Activated CD4-positive, alpha-beta T cell treated with anti-CD3 and anti-CD28 coated beads, Interleukin-2, amount 50 U/mL, for 24 hours (primary cell): ENCODE measurements at regions not wholly inside any gene's neighbourhood (a gene's known extent, or its start where the extent isn't known, plus 50 kb on each side); places are given as distances from the start of the nearest gene placed in this dataset.
A peak's percentile ranks its signal among the peaks of the same experiment; 100 is the strongest.
"Not testable (repeated sequence)": the region's sequence is repeated elsewhere in the genome, so short reads cannot be mapped to it uniquely, and the experiment has no call there.

Experiments
- DNase-seq, 2 donors: peaks; one replicate each; pipeline ENCODE4 v3.0.0-alpha.2; 2020; ENCODE audit warnings: low read depth in 1 of 2, low spot score in 1 of 2

- not testable (repeated sequence) for DNase-seq
Measured at GRCh38 chr16:21514474-21514840, 84.9 kb upstream of the METTL9 start.

DNA sequence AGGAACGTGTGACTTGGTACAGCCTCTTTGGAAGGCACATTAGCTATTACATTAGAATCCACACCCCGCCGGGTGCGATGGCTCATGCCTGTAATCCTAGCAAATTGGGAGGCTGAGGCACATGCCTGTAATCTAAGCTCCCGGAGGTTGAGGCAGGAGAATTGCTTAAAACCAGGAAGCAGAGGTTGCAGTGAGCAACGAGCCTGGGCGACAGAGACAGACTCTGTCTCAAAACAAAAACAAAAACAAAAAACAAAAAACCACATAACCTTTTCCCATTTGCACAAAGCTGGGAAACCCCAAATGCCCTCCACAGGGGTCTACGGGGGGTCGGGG, 82.7 kb upstream of the METTL9 start:
- DNase-seq: not testable (repeated sequence)

- DNase-seq: not testable (repeated sequence)
Measured at GRCh38 chr16:21517263-21517662, 82.1 kb upstream of the METTL9 start.

DNA sequence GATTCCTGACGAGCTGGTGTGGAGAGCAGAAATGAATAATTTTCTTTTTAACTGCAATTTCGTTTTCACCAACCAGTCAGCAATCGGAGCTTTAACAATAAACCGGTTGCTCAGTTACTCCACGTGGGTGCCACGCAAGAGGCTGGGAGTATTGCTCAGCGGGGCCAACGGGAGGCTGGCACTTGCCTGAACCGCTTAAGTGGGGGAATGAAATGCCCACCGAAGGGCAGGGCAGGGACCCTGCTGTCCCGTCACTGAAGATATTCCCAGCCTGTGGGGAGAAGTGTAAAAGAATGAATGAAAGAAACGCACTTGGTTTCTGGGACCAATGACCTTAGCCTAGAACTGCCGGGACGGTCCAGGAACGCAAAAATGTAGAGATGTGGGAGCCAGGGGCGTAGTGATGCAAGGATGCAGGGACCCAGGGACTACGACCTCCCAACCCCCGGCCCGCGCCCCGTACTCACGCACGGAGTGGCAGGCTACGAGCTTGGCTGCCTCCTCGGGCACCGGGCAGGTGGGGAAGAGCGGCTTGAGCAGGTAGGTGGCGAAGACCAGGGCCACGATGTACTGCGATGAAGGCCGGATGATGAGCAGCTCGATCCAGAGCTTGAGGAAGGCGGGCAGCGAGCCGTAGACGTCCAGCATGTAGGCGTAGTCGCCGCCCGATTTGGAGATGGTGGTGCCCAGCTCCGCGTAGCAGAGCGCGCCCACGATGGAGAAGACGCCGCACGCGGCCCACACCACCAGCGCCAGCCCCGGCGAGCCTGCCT, 79.8 kb upstream of the METTL9 start:
- peak in 1 of 2 donors; percentile 33 for DNase-seq

GRCh38 chr16:21520134-21521047, 79.0 kb upstream of the METTL9 start:
- DNase-seq: peak; percentile 95 to 99

GRCh38 chr16:21521048-21521389, 78.4 kb upstream of the METTL9 start:
- not testable (repeated sequence) for DNase-seq

DNA sequence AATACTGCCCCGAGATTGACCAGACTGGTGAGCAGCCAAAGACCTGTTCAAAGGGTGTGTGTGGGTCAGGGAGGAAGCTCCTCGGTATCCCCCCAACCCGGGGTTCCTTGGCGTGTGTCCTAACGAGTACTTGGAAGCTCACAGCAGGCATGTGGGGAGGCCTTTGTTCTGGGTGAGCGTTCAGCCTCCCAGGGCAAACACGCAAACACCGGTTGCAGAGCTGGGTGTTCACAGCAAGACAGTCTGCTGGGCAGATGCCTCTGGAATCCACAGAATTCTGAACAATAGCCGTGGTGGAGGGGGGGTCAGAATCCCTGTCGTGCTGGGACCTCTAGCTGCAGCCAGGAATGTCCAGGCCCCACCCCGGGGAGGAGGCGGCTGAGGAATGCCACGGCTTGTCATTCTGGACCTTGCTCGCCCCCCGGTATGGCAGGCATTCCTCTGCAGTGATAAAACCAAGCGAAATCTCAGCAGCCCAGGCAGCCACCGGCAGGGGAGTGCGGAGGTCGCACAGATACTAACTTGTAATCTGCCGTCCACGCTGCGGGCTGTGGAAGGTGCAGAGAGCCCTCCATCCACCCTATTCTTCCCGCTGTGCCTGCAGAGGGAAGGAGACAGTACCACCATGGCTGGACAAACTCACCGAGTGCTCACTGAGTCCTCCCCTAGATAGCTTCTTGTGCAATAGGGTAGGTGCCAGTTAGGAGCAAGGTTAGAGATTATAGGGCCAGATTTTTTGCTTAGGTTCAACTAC, 77.8 kb upstream of the METTL9 start:
- DNase-seq: not testable (repeated sequence)

GRCh38 chr16:21522846-21523245, 76.5 kb upstream of the METTL9 start:
- DNase-seq: not testable (repeated sequence)

DNA sequence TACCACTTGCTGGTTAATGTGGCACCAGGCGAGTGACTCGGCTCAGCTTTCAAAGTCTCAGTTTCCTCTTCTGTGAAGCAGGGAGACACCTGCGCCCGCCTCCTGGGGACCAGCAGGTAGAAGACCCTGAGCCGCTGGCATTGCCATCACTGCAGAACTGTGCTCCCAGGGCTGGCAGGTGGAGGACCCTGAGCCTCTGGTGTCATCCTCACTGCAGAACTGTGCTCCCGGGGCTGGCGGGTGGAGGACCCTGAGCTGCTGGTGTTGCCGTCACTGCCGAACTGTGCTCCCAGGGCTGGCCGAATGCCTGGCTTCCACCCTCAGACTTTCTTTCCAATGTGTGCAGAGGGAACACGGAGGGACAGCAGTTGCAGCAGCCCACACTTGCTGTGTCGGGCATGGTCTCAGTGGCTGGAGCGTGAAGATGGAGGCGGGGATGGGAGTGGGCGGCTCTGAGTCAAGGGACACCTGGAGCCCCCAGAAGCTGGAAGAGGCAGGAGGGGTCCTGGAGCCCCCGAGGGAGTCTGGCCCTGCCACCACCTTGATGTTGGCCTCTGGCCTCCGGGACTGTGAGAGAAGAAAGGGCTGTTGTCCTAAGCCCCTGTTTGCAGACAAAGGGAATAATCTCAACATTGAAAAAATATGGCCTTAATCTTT, 75.8 kb upstream of the METTL9 start:
- DNase-seq: no peak

GRCh38 chr16:21524068-21524751, 75.2 kb upstream of the METTL9 start:
- DNase-seq: no peak

DNA sequence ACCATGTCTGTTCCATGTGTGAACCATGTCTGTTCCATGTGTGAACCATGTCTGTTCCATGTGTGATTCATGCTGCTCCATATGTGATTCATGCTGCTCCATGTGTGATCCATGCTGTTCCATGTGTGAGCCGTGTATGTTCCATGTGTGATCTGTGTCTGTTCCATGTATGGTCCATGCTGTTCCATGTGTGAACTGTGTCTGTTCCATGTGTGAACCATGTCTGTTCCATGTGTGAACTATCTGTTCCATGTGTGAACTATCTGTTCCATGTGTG, 74.7 kb upstream of the METTL9 start:
- DNase-seq: not testable (repeated sequence)

DNA sequence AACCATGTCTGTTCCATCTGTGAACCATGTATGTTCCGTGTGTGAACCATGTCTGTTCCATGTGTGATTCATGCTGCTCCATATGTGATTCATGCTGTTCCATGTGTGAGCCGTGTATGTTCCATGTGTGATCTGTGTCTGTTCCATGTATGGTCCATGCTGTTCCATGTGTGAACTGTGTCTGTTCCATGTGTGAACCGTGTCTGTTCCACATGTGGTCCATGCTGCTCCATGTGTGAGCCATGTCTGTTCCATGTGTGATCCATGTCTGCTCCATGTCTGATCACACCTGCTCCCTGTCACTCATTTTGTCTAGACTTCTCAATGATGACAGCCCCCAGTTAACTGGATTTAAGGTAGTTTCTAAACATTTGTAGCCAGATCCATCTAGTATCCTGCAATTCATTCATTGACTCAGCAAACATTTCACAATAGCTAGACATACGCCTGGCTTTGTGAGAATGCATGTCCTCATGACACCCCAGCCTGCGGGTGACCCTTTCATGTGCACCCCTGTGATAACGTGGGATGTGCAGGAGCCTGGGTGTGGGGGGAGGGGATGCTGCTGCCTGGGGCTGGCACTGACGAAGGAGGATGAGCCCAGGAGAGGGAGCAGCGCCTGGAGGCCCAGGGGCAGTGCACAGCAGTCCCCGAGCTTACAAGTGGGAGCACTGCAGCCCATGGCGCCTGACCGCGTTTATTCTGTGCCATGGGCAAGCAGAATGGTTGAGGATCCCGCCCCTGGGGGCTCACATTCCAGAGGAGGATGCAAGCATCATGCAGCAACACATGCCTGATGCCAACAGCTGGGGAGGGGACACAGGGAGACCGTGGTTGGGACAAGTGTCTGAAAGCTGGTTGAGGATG, 74.1 kb upstream of the METTL9 start:
- not testable (repeated sequence) for DNase-seq

DNA sequence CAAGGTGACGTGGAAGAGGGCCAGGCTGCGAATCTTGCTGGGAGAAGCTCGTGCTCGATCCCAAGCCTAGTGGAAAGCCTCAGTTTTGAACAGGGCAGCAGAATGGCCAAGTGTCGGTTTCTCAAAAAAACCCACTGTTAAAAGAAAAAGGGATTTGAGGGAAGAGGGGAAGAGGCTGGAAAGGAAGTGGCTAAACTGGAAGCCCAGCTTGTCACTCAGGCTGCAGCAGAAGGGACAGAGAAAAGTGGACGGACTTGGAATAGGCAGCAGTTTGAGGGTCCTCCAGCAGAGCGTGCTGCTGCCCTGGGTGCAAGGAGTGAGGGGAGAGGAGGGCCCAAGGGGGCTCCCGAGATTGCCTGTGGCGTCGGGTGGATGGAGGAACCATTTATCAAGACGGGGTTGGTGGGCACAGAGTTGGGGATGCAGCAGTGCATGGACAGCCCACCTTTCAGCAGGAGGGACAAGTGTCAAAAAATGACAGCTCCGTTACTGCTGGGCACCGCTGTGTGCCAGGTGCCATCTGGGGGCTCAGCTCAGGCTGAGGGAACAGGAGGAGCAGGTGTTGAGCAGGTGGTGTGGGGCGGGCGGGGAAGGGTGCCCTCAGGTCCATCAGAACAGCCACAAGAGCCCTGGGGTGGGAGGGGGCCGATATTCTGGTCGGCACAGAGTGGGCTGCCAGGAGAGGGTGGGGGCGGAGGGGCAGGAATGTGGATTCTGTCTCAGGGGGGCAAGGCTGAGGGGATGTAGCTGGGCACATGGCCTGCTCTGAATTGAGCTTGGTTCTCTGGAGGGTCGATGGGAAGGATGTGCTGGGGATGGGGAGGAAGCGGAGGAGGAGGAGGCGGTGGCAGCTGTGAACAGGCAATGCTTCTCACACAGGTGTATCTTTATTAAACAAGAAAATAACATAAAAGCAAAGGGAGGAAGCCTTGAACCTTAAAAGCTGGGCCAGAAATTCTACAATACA, 73.1 kb upstream of the METTL9 start:
- DNase-seq: not testable (repeated sequence)

DNA sequence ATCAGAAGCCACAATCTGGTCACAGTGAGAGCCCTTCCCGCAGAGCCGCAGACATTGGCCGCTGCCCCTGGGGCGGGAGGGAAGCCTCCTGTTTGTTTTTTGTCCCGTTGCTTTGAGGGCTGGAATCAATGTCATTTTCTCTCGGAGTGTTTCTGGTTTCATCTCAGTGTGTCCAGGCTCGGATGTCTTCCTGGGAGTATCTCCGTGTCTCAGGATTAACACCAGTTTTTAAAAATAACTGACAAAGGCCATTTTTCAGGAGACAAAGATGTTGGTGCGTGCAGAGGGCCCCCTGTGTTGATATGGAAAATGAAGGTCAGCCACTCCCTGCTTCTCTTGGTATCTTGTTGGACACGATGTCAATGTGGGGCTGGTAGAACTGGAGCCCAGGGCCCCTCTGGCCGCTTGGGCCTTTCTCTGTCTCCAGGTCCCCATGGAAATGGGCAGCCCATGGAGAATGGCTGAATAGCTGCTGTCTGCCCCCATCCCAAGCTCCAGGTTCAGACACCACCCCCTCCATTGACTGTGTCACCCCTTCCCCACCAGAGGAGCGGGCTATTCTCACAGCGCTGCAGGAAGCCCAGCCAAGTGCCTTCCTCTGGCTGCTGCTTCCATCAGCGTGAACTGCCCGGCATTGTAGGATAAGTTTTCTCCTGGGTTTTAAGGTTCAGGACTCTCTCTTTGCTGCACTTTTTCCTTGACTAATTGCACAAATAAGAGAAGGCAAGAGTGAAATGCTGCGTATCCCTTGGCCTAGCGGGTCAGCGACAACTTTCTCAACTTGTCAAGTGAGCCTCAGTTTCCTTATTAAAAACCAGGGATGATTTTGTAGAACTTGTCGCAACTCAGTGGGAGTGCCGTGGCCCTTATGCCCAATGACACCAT, 72.2 kb upstream of the METTL9 start:
- no peak for DNase-seq

GRCh38 chr16:21529060-21529658, 70.2 kb upstream of the METTL9 start:
- not testable (repeated sequence) for DNase-seq

DNA sequence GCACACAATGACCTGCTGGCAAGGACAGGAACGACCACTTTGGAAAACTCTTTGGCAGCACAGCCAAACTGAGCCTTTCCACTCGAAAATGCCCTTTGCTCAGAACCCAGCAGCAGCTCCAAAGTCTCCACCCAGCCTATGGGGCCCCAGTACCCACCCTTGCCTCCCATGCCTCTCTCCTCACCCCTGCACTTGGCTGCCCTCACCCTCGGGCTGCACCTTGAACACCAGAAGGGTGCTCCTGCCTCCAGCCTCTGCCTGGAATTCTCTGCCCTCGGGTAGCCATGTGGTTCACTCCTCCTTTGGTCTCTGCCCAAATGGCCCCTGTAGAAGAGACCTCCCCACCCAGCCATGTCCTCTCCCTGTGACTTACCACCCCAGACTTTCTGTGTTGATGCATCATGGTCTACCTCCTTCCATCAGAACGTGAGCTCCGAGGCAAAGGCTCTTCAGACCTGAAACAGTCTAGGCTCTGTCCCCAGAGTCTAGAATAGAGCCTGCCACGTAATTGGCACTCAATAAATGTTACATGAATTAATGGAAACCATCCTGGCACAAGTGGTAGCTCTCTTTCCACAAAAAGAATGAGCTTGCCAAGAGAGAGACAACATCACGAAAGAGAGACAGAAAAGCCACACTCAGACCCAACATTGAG, 68.5 kb upstream of the METTL9 start:
- DNase-seq: not testable (repeated sequence)

DNA sequence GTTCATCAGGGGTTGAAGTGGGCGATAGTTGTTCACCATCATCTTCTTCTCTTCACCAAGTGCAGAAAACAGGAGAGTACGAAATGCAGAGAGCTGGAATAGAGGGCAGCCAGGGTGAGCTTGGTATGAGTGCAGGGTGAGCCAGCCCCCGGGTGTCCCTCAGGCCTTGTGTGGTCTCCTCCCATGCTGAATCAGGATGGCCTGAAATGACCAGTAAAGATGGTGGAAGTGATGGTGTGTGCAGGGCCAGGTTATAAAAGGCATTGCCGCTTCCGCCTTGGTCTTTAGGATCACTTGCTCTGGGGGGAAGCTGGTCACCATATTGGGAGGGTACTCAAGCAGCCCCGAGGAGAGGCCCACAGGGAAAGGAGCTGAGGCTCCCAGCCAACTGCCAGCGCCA, 66.4 kb upstream of the METTL9 start:
- DNase-seq: not testable (repeated sequence)
